GM12892 (cell line): ENCODE measurements at regions not wholly inside any gene's neighbourhood (a gene's known extent, or its start where the extent isn't known, plus 50 kb on each side); places are given as distances from the start of the nearest gene placed in this dataset.

ENCODE experiments used
- POLR2A ChIP-seq: IDR thresholded peaks from 2 replicates; pipeline ENCODE4 v1.6.1; 2011; ENCODE audit warnings: low read depth, low read length, control low read depth
- POLR2AphosphoS5 ChIP-seq: IDR thresholded peaks from 2 replicates; pipeline ENCODE4 v1.6.1; 2011; ENCODE audit warnings: low read depth, low read length, control low read depth

GRCh38 chr5:168064933-168065622 lies 226.4 kb upstream of the WWC1 start:
- no peak for TF ChIP-seq POLR2AphosphoS5
- TF ChIP-seq POLR2A: no peak
